NB4 (cell line): ENCODE measurements at regions not wholly inside any gene's neighbourhood (a gene's known extent, or its start where the extent isn't known, plus 50 kb on each side); places are given as distances from the start of the nearest gene placed in this dataset.

Experiments used
- CTCF ChIP-seq: IDR thresholded peaks from one replicate; pipeline ENCODE4 v1.5.1; 2012; ENCODE audit warnings: low read depth, low read length
- MAX ChIP-seq: IDR thresholded peaks from 2 replicates; pipeline ENCODE4 v1.6.1; 2011; ENCODE audit warnings: low read depth, low read length
- MYC ChIP-seq: IDR thresholded peaks from 2 replicates; pipeline ENCODE4 v1.6.1; 2011; ENCODE audit warnings: low read depth, low read length
- POLR2A ChIP-seq: IDR thresholded peaks from 2 replicates; pipeline ENCODE4 v1.6.1; 2011; ENCODE audit warnings: mild to moderate bottlenecking; ENCODE audit not compliant: insufficient read length; ENCODE audit errors: extremely low read depth

GRCh38 chr17:77771145-77771544 is 187.4 kb upstream of the TNRC6C start:
- TF ChIP-seq CTCF (no peak), POLR2A (no peak), MAX (no peak), MYC (no peak)
